DND-41 (cell line): ENCODE measurements at regions not wholly inside any gene's neighbourhood (a gene's known extent, or its start where the extent isn't known, plus 50 kb on each side); places are given as distances from the start of the nearest gene placed in this dataset.

ENCODE experiments used
- CTCF ChIP-seq: IDR thresholded peaks from 2 replicates; pipeline ENCODE4 v1.5.1; 2012; ENCODE audit warnings: borderline replicate concordance, low read length, moderate library complexity, mild to moderate bottlenecking; ENCODE audit not compliant: poor library complexity, severe bottlenecking; ENCODE audit errors: extremely low read depth
- EZH2 ChIP-seq: IDR thresholded peaks from 3 replicates; pipeline ENCODE4 v1.6.1; 2012; ENCODE audit warnings: borderline replicate concordance, low read depth, mild to moderate bottlenecking, moderate library complexity, low read length, inconsistent platforms; ENCODE audit not compliant: severe bottlenecking

- TF ChIP-seq CTCF (no peak), EZH2 (no peak)
These were observed 330.8 kb upstream of the PROX1 start for GRCh38 chr1:213657013-213657412.
